ENCODE measurements at regions not wholly inside any gene's neighbourhood (a gene's known extent, or its start where the extent isn't known, plus 50 kb on each side); places are given as distances from the start of the nearest gene placed in this dataset.
"Not testable (repeated sequence)": the region's sequence is repeated elsewhere in the genome, so short reads cannot be mapped to it uniquely, and the experiment has no call there.

GRCh38 chr10:34013235-34013634 lies 678.8 kb upstream of the NRP1 start:
- no peak for DNase-seq

GRCh38 chr10:34010891-34011290 lies 676.4 kb upstream of the NRP1 start:
- no peak for DNase-seq

GRCh38 chr10:34010228-34010627 lies 675.8 kb upstream of the NRP1 start:
- DNase-seq, result not testable (repeated sequence)

GRCh38 chr10:34008656-34009055 lies 674.2 kb upstream of the NRP1 start:
- DNase-seq, result no peak

GRCh38 chr10:34006471-34006870 lies 672.0 kb upstream of the NRP1 start:
- no peak for DNase-seq

- DNase-seq, result no peak
Observed at GRCh38 chr10:34003561-34003960, 669.1 kb upstream of the NRP1 start.

GRCh38 chr10:34002896-34003295 lies 668.4 kb upstream of the NRP1 start:
- DNase-seq, result no peak

GRCh38 chr10:34001831-34002230 lies 667.4 kb upstream of the NRP1 start:
- DNase-seq, result no peak

GRCh38 chr10:34001087-34001580 lies 666.7 kb upstream of the NRP1 start:
- no peak for DNase-seq

GRCh38 chr10:33993917-33994316 lies 659.5 kb upstream of the NRP1 start:
- no peak for DNase-seq

- DNase-seq, result no peak
Observed at GRCh38 chr10:33991924-33992323, 657.5 kb upstream of the NRP1 start.

- no peak for DNase-seq
Observed at GRCh38 chr10:33986515-33986914, 652.0 kb upstream of the NRP1 start.

- DNase-seq, result no peak
Observed at GRCh38 chr10:33986016-33986415, 651.5 kb upstream of the NRP1 start.

GRCh38 chr10:33982995-33983394 lies 648.5 kb upstream of the NRP1 start:
- DNase-seq, result no peak

GRCh38 chr10:33981301-33981700 lies 646.8 kb upstream of the NRP1 start:
- DNase-seq, result no peak

- no peak for DNase-seq
Observed at GRCh38 chr10:33979195-33979594, 644.7 kb upstream of the NRP1 start.

GRCh38 chr10:33975481-33975880 lies 641.0 kb upstream of the NRP1 start:
- no peak for DNase-seq

- DNase-seq, result no peak
Observed at GRCh38 chr10:33974976-33975478, 640.6 kb upstream of the NRP1 start.

- no peak for DNase-seq
Observed at GRCh38 chr10:33968983-33969382, 634.5 kb upstream of the NRP1 start.

GRCh38 chr10:33967606-33968120 lies 633.2 kb upstream of the NRP1 start:
- DNase-seq, result no peak

- no peak for DNase-seq
Observed at GRCh38 chr10:33966946-33967345, 632.5 kb upstream of the NRP1 start.

- no peak for DNase-seq
Observed at GRCh38 chr10:33965795-33966581, 631.5 kb upstream of the NRP1 start.

- no peak for DNase-seq
Observed at GRCh38 chr10:33963729-33964128, 629.3 kb upstream of the NRP1 start.

GRCh38 chr10:33956322-33956721 lies 621.9 kb upstream of the NRP1 start:
- not testable (repeated sequence) for DNase-seq

GRCh38 chr10:33955676-33956075 lies 621.2 kb upstream of the NRP1 start:
- DNase-seq, result no peak
